Endodermal cell (in vitro differentiated cells): ENCODE measurements at regions not wholly inside any gene's neighbourhood (a gene's known extent, or its start where the extent isn't known, plus 50 kb on each side); places are given as distances from the start of the nearest gene placed in this dataset.

Experiments used
- DNase-seq: peaks from one replicate; pipeline ENCODE4 v3.0.0-alpha.2; 2017
- H3K27ac ChIP-seq: 2 replicates; pipeline ENCODE4 v1.5.1; 2013; ENCODE audit warnings: mild to moderate bottlenecking, low read depth, low read length, moderate library complexity
- H3K27me3 ChIP-seq: 2 replicates; pipeline ENCODE4 v1.6.1; 2013; ENCODE audit warnings: mild to moderate bottlenecking, low read length, moderate library complexity; ENCODE audit not compliant: insufficient read depth, control insufficient read depth, poor library complexity, severe bottlenecking
- H3K36me3 ChIP-seq: 2 replicates; pipeline ENCODE4 v1.7.0; 2013; ENCODE audit warnings: mild to moderate bottlenecking, low read length, moderate library complexity; ENCODE audit not compliant: control insufficient read depth, insufficient read depth
- H3K4me1 ChIP-seq: one replicate; pipeline ENCODE4 v1.7.0; 2013; ENCODE audit warnings: low read length; ENCODE audit not compliant: control insufficient read depth, insufficient read depth
- H3K4me3 ChIP-seq: 2 replicates; pipeline ENCODE4 v1.5.1; 2013; ENCODE audit warnings: mild to moderate bottlenecking, low read length, moderate library complexity
- H3K9ac ChIP-seq: 2 replicates; pipeline ENCODE4 v1.6.1; 2013; ENCODE audit warnings: mild to moderate bottlenecking, low read length, moderate library complexity; ENCODE audit not compliant: poor library complexity, severe bottlenecking; ENCODE audit errors: extremely low read depth
- H3K9me3 ChIP-seq: 2 replicates; pipeline ENCODE4 v1.6.1; 2013; ENCODE audit warnings: mild to moderate bottlenecking, low read length, moderate library complexity; ENCODE audit not compliant: control insufficient read depth
- H3K27ac Mint-ChIP-seq: 2 replicates; pipeline ENCODE4 v1.8.0; 2020; ENCODE audit warnings: mixed read lengths
- H3K27me3 Mint-ChIP-seq: 2 replicates; pipeline ENCODE4 v1.8.0; 2021; ENCODE audit warnings: mild to moderate bottlenecking, mixed read lengths; ENCODE audit not compliant: insufficient read depth
- H3K36me3 Mint-ChIP-seq: 2 replicates; pipeline ENCODE4 v1.8.0; 2020; ENCODE audit warnings: low read depth, mixed read lengths
- H3K4me1 Mint-ChIP-seq: 2 replicates; pipeline ENCODE4 v1.8.0; 2020; ENCODE audit warnings: mixed read lengths
- H3K4me3 Mint-ChIP-seq: 2 replicates; pipeline ENCODE4 v1.8.0; 2020; ENCODE audit warnings: mild to moderate bottlenecking, moderate library complexity, mixed read lengths
- H3K9me3 Mint-ChIP-seq: 2 replicates; pipeline ENCODE4 v1.8.0; 2020; ENCODE audit warnings: mild to moderate bottlenecking, mixed read lengths
- CTCF ChIP-seq: fragments of 200-600 bp; sonication (generic); conservative IDR thresholded peaks from 2 replicates; pipeline ENCODE4 v1.5.0; 2021; ENCODE audit warnings: antibody characterized with exemption, mild to moderate bottlenecking
- WGBS, 2 experiments: methylation state at CpG; one replicate each; pipeline versions ENCODE4 v1.1.5 to v1.1.7; 2013; ENCODE audit warnings: missing lambda C conversion rate in 2 of 2, mixed read lengths in 1 of 2; ENCODE audit not compliant: insufficient coverage in 1 of 2, insufficient read length in 1 of 2; 5-methylcytosine and 5-hydroxymethylcytosine counted together

- H3K9me3 ChIP-seq: no peaks in the 10 kb centered on the region
- DNase-seq: no peak
- H3K9me3 Mint-ChIP-seq: no peaks in the 10 kb centered on the region
- no peak overlapping the region for H3K27ac Mint-ChIP-seq
- no peak overlapping the region for H3K27ac ChIP-seq
- peaks cover 6% of the 10 kb centered on the region for H3K36me3 ChIP-seq
- H3K4me1 ChIP-seq: peaks cover 20% of the 10 kb centered on the region
- H3K4me3 ChIP-seq: no peak overlapping the region
- no peak overlapping the region for H3K4me3 Mint-ChIP-seq
- peaks cover 21% of the 10 kb centered on the region for H3K27me3 ChIP-seq
- H3K27me3 Mint-ChIP-seq: peaks cover 70% of the 10 kb centered on the region
- no peak overlapping the region for H3K9ac ChIP-seq
- peaks cover 22% of the 10 kb centered on the region for H3K4me1 Mint-ChIP-seq
- H3K36me3 Mint-ChIP-seq: no peaks in the 10 kb centered on the region
- TF ChIP-seq CTCF: no peak
- 88 to 94% methylated on average over 8 to 12 of the region's 12 CpGs for WGBS, 2 experiments
Observed at GRCh38 chr14:100389497-100390104, 66.5 kb downstream of the SLC25A47 start.

- Histone ChIP-seq H3K4me1 (peaks cover 20% of the 10 kb centered on the region), H3K27ac (no peak overlapping the region), H3K27me3 (peaks cover 35% of the 10 kb centered on the region), H3K4me3 (no peak overlapping the region), H3K9me3 (no peaks in the 10 kb centered on the region), H3K36me3 (peaks cover 6% of the 10 kb centered on the region), H3K9ac (no peak overlapping the region)
- Mint-ChIP-seq H3K27me3 (peaks cover 86% of the 10 kb centered on the region), H3K27ac (no peak overlapping the region), H3K4me1 (peaks cover 22% of the 10 kb centered on the region), H3K4me3 (no peak overlapping the region), H3K9me3 (no peaks in the 10 kb centered on the region), H3K36me3 (no peaks in the 10 kb centered on the region)
- DNase-seq: no peak
- 94 to 95% methylated on average over 14 to 15 of the region's 15 CpGs for WGBS, 2 experiments
- no peak for TF ChIP-seq CTCF
Observed at GRCh38 chr14:100391173-100391572, 68.0 kb downstream of the SLC25A47 start.

- Histone ChIP-seq H3K9ac (no peak overlapping the region), H3K4me3 (no peak overlapping the region), H3K9me3 (no peaks in the 10 kb centered on the region), H3K27me3 (peaks cover 40% of the 10 kb centered on the region), H3K27ac (no peak overlapping the region), H3K36me3 (peaks cover 6% of the 10 kb centered on the region), H3K4me1 (peaks cover 20% of the 10 kb centered on the region)
- Mint-ChIP-seq H3K9me3 (no peaks in the 10 kb centered on the region), H3K27me3 (peaks cover 90% of the 10 kb centered on the region), H3K27ac (no peak overlapping the region), H3K4me1 (peaks cover 22% of the 10 kb centered on the region), H3K36me3 (no peaks in the 10 kb centered on the region), H3K4me3 (no peak overlapping the region)
- DNase-seq: no peak
- TF ChIP-seq CTCF: no peak
- 85 to 98% methylated on average over 2 of the region's 2 CpGs for WGBS, 2 experiments
Observed at GRCh38 chr14:100391724-100392123, 68.6 kb downstream of the SLC25A47 start.
